ENCODE measurements at regions not wholly inside any gene's neighbourhood (a gene's known extent, or its start where the extent isn't known, plus 50 kb on each side); places are given as distances from the start of the nearest gene placed in this dataset.
"Not testable (repeated sequence)": the region's sequence is repeated elsewhere in the genome, so short reads cannot be mapped to it uniquely, and the experiment has no call there.

- intact Hi-C loops (cut with DNase I): no loop called here
- H3K27me3 ChIP-seq: no peaks in the 10 kb centered on the region
- no peaks in the 10 kb centered on the region for H3K36me3 ChIP-seq
- H3K4me1 ChIP-seq: peaks cover 0 to 4% (median 0%) of the 10 kb centered on the region in 12 donors
- DNase-seq (no peak), ATAC-seq (no peak)
- no peaks in the 10 kb centered on the region for H3K9me3 ChIP-seq
- TF ChIP-seq CTCF (IDR thresholded peaks at IDR 0.05): no peak
- no peak for TF ChIP-seq POLR2A (IDR thresholded peaks at IDR 0.05)
- no peak overlapping the region for H3K4me3 ChIP-seq
- H3K27ac ChIP-seq: no peak overlapping the region
- WGBS, 4 donors: 95 to 98% (median 96%) methylated on average over 1 of the region's 1 CpG
These were observed 192.4 kb upstream of the EDNRA start for GRCh38 chr4:147288512-147288911.

- no peak for TF ChIP-seq POLR2A (IDR thresholded peaks at IDR 0.05)
- Histone ChIP-seq H3K9me3 (no peaks in the 10 kb centered on the region), H3K4me1 (peaks cover 0 to 4% (median 0%) of the 10 kb centered on the region in 12 donors), H3K4me3 (no peak overlapping the region), H3K36me3 (no peaks in the 10 kb centered on the region), H3K27ac (no peak overlapping the region), H3K27me3 (no peaks in the 10 kb centered on the region)
- no peak for ATAC-seq
- 89 to 96% (median 93%) methylated on average over 5 of the region's 5 CpGs for WGBS, 4 donors
- intact Hi-C loops (cut with DNase I): no loop called here
- no peak for DNase-seq
These were observed 191.7 kb upstream of the EDNRA start for GRCh38 chr4:147289181-147289580.

GRCh38 chr4:147292604-147293313, 188.1 kb upstream of the EDNRA start:
- H3K4me3 ChIP-seq; H3K4me1 ChIP-seq; DNase-seq; H3K27ac ChIP-seq; H3K9me3 ChIP-seq; intact Hi-C loops (cut with DNase I); ATAC-seq; H3K36me3 ChIP-seq; H3K27me3 ChIP-seq: not testable (repeated sequence)
- WGBS, 4 donors: 51 to 84% (median 68%) methylated on average over 5 to 10 of the region's 10 CpGs

- H3K4me3 ChIP-seq; DNase-seq; H3K27me3 ChIP-seq; ATAC-seq; H3K36me3 ChIP-seq; H3K27ac ChIP-seq; intact Hi-C loops (cut with DNase I); H3K4me1 ChIP-seq: not testable (repeated sequence)
- WGBS, 4 donors: 86 to 88% (median 87%) methylated on average over 6 of the region's 6 CpGs
- peaks cover 0 to 12% (median 0%) of the 10 kb centered on the region in 12 donors for H3K9me3 ChIP-seq
These were observed 187.6 kb upstream of the EDNRA start for GRCh38 chr4:147293314-147293677.

- Histone ChIP-seq H3K4me3 (no peak overlapping the region), H3K4me1 (no peaks in the 10 kb centered on the region), H3K27me3 (no peaks in the 10 kb centered on the region), H3K36me3 (no peaks in the 10 kb centered on the region), H3K9me3 (peaks cover 0 to 12% (median 0%) of the 10 kb centered on the region in 12 donors), H3K27ac (no peak overlapping the region)
- intact Hi-C loops (cut with DNase I): no loop called here
- DNase-seq: no peak
- ATAC-seq: no peak
- 84 to 97% (median 90%) methylated on average over 1 of the region's 1 CpG for WGBS, 4 donors
- TF ChIP-seq CTCF (IDR thresholded peaks at IDR 0.05) (no peak), POLR2A (IDR thresholded peaks at IDR 0.05) (no peak)
These were observed 181.7 kb upstream of the EDNRA start for GRCh38 chr4:147299205-147299604.
